OCI-LY1 (cell line): ENCODE measurements at regions not wholly inside any gene's neighbourhood (a gene's known extent, or its start where the extent isn't known, plus 50 kb on each side); places are given as distances from the start of the nearest gene placed in this dataset.

ENCODE experiments used
- H2AFZ ChIP-seq: fragments of 200-600 bp; sonication (generic), shearing (Covaris generic); 2 replicates; pipeline ENCODE4 v1.6.0; 2014; ENCODE audit warnings: antibody characterized with exemption, mild to moderate bottlenecking, low read length
- H3F3A ChIP-seq: fragments of 200-600 bp; sonication (generic), shearing (Covaris generic); 2 replicates; pipeline ENCODE4 v1.6.0; 2014; ENCODE audit warnings: mild to moderate bottlenecking, antibody characterized with exemption, low read length, moderate library complexity; ENCODE audit not compliant: insufficient read depth
- H3K27ac ChIP-seq: fragments of 200-600 bp; sonication (generic); 2 replicates; pipeline ENCODE4 v1.5.1; 2014; ENCODE audit warnings: low read length, mixed run types, mild to moderate bottlenecking, low read depth; ENCODE audit not compliant: poor library complexity, severe bottlenecking
- H3K27me3 ChIP-seq: fragments of 200-600 bp; sonication (generic); 2 replicates; pipeline ENCODE4 v1.6.0; 2014; ENCODE audit warnings: antibody characterized with exemption, mild to moderate bottlenecking, low read length, moderate library complexity; ENCODE audit not compliant: insufficient read depth
- H3K36me3 ChIP-seq: fragments of 200-600 bp; sonication (generic); 2 replicates; pipeline ENCODE4 v1.6.1; 2014; ENCODE audit warnings: mild to moderate bottlenecking, antibody characterized with exemption, low read length, moderate library complexity, mixed read lengths; ENCODE audit not compliant: insufficient read depth
- H3K4me1 ChIP-seq: fragments of 200-600 bp; sonication (generic); 2 replicates; pipeline ENCODE4 v1.5.1; 2014; ENCODE audit warnings: mild to moderate bottlenecking, low read length, moderate library complexity; ENCODE audit not compliant: insufficient read depth, severe bottlenecking
- H3K4me2 ChIP-seq: fragments of 200-600 bp; sonication (generic), shearing (Covaris generic); 2 replicates; pipeline ENCODE4 v1.6.1; 2014; ENCODE audit warnings: low read length
- H3K4me3 ChIP-seq: fragments of 200-600 bp; sonication (generic); 2 replicates; pipeline ENCODE4 v1.5.1; 2014; ENCODE audit warnings: low read length, low read depth, mild to moderate bottlenecking, mixed read lengths; ENCODE audit not compliant: poor library complexity, severe bottlenecking
- H3K79me2 ChIP-seq: fragments of 200-600 bp; shearing (Covaris generic); 2 replicates; pipeline ENCODE4 v1.6.1; 2016; ENCODE audit warnings: mixed run types, low read length, mixed read lengths; ENCODE audit not compliant: insufficient read depth
- H3K9ac ChIP-seq: fragments of 200-600 bp; sonication (generic), shearing (Covaris generic); 2 replicates; pipeline ENCODE4 v1.6.1; 2014; ENCODE audit warnings: mild to moderate bottlenecking, low read length, mixed read lengths
- H3K9me2 ChIP-seq: fragments of 200-600 bp; sonication (generic), shearing (Covaris generic); 2 replicates; pipeline ENCODE4 v1.6.1; 2014; ENCODE audit warnings: low read depth, mild to moderate bottlenecking, low read length, mixed read lengths
- H3K9me3 ChIP-seq: fragments of 200-600 bp; shearing (Covaris generic); 2 replicates; pipeline ENCODE4 v1.6.1; 2014; ENCODE audit warnings: low read length, mixed read lengths
- H4K20me1 ChIP-seq: fragments of 200-600 bp; sonication (generic), shearing (Covaris generic); 2 replicates; pipeline ENCODE4 v1.6.0; 2016; ENCODE audit warnings: mild to moderate bottlenecking, low read length; ENCODE audit not compliant: insufficient read depth
- EZH2 ChIP-seq: fragments of 200-600 bp; sonication (generic), shearing (Covaris generic); IDR thresholded peaks from 2 replicates; pipeline ENCODE4 v1.8.0; 2017; ENCODE audit warnings: borderline replicate concordance, mixed run types, mild to moderate bottlenecking, antibody characterized with exemption, low read length, moderate library complexity, mixed read lengths
- TF ChIP-seq, protein P1 (sequence below): fragments of 200-600 bp; sonication (generic), shearing (Covaris generic); IDR thresholded peaks from 2 replicates; pipeline ENCODE4 v1.5.1; 2017; ENCODE audit warnings: mild to moderate bottlenecking, antibody characterized with exemption, low read length, moderate library complexity, mixed read lengths

DNA sequence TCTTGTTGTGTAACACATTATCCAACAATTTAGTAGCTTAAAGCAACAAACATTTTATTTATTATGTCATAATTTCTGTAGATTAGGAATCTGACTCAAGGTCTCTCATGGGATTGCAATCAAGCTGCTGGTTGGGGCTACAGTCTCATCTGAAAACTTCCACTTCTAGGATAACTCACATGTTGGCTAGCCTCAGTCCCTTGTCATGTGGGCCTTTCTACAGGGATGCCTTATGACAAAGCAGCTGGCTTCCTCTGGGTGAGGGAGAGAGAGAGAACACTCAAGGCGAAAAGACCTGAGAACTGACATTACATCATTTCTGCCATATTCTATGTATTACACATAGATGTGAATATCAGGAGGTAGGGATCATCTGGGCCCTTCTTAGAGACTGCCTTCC lies 317.9 kb upstream of the VRK2 start:
- no peaks in the 10 kb centered on the region for H4K20me1 ChIP-seq
- H3K9me2 ChIP-seq = no peaks in the 10 kb centered on the region
- H3K4me1 ChIP-seq = no peaks in the 10 kb centered on the region
- TF ChIP-seq, protein P1, sequence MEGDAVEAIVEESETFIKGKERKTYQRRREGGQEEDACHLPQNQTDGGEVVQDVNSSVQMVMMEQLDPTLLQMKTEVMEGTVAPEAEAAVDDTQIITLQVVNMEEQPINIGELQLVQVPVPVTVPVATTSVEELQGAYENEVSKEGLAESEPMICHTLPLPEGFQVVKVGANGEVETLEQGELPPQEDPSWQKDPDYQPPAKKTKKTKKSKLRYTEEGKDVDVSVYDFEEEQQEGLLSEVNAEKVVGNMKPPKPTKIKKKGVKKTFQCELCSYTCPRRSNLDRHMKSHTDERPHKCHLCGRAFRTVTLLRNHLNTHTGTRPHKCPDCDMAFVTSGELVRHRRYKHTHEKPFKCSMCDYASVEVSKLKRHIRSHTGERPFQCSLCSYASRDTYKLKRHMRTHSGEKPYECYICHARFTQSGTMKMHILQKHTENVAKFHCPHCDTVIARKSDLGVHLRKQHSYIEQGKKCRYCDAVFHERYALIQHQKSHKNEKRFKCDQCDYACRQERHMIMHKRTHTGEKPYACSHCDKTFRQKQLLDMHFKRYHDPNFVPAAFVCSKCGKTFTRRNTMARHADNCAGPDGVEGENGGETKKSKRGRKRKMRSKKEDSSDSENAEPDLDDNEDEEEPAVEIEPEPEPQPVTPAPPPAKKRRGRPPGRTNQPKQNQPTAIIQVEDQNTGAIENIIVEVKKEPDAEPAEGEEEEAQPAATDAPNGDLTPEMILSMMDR = no peak
- TF ChIP-seq EZH2 = no peak
- no peaks in the 10 kb centered on the region for H3K79me2 ChIP-seq
- no peak overlapping the region for H3K4me3 ChIP-seq
- H3F3A ChIP-seq = no peaks in the 10 kb centered on the region
- H3K27me3 ChIP-seq = no peaks in the 10 kb centered on the region
- H3K4me2 ChIP-seq = no peak overlapping the region
- H3K9ac ChIP-seq = no peak overlapping the region
- no peaks in the 10 kb centered on the region for H3K9me3 ChIP-seq
- no peak overlapping the region for H2AFZ ChIP-seq
- H3K36me3 ChIP-seq = no peaks in the 10 kb centered on the region
- H3K27ac ChIP-seq = no peak overlapping the region

DNA sequence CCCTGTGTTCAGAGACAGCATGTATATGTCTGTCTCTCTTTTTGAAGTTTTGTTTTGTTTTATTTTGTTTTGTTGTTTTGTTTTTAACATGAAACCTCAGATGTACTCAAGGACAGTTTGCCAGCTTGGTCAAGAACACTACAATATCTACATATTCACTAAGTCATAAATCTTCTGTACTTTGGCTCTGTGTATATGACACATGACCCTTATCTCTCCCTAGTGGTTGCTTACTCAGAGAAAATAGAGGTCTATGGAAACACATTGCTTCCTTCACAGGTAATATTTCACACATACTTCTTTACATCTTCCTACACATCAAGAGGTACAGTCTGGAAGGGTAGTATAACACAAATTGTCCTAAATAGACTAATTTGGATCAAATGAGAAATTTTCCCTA lies 312.6 kb upstream of the VRK2 start:
- Histone ChIP-seq H3K9me2 (no peaks in the 10 kb centered on the region), H3K9ac (no peak overlapping the region), H3K36me3 (no peaks in the 10 kb centered on the region), H3K27ac (no peak overlapping the region), H3K9me3 (no peaks in the 10 kb centered on the region), H3K4me1 (no peaks in the 10 kb centered on the region), H3K27me3 (no peaks in the 10 kb centered on the region), H3F3A (no peaks in the 10 kb centered on the region), H4K20me1 (no peaks in the 10 kb centered on the region), H2AFZ (no peak overlapping the region), H3K4me3 (no peak overlapping the region), H3K79me2 (no peaks in the 10 kb centered on the region), H3K4me2 (no peak overlapping the region)
- TF ChIP-seq EZH2 = no peak
- TF ChIP-seq, protein P1 = no peak

DNA sequence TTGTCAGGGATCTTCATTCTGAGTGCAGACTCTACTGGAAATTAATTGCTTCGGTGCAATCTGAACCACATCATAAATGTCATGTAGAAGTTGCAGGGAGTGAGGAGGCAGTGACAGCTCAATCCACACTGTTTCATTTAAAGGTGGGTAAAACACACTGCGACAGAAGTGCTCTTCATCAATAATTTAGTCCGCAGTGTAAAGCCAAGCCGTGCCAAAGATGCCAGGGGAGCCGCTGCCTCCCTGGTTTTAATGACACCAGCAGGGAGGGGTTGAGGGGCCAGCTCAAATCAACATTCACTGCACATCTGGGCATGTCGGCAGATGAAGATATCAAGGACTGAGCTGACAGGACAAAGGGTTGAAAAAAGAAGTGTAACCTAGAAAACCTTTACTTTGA lies 305.7 kb upstream of the VRK2 start:
- H2AFZ ChIP-seq = no peak overlapping the region
- H3K4me3 ChIP-seq = no peak overlapping the region
- no peak overlapping the region for H3K4me2 ChIP-seq
- H3K36me3 ChIP-seq = no peaks in the 10 kb centered on the region
- H3K9me2 ChIP-seq = no peaks in the 10 kb centered on the region
- H3K27ac ChIP-seq = no peak overlapping the region
- H3K9me3 ChIP-seq = no peaks in the 10 kb centered on the region
- no peaks in the 10 kb centered on the region for H3K4me1 ChIP-seq
- no peak overlapping the region for H3K9ac ChIP-seq
- no peaks in the 10 kb centered on the region for H4K20me1 ChIP-seq
- no peaks in the 10 kb centered on the region for H3K79me2 ChIP-seq
- no peak for TF ChIP-seq EZH2
- TF ChIP-seq, protein P1 = no peak
- H3K27me3 ChIP-seq = no peaks in the 10 kb centered on the region
- H3F3A ChIP-seq = no peaks in the 10 kb centered on the region
